GM21825 (cell line): ENCODE measurements at regions not wholly inside any gene's neighbourhood (a gene's known extent, or its start where the extent isn't known, plus 50 kb on each side); places are given as distances from the start of the nearest gene placed in this dataset.
"Not testable (repeated sequence)": the region's sequence is repeated elsewhere in the genome, so short reads cannot be mapped to it uniquely, and the experiment has no call there.

ENCODE experiments used
- ATAC-seq: cut with Tn5 transposase; IDR thresholded peaks from one replicate; pipeline ENCODE4 v1.9.1; 2021; ENCODE audit warnings: mild to moderate bottlenecking, moderate library complexity; ENCODE audit not compliant: unreplicated experiment

- ATAC-seq, result no peak
These were observed 535.7 kb upstream of the ACO1 start for GRCh38 chr9:31848505-31849285.

- ATAC-seq, result no peak
These were observed 530.3 kb upstream of the ACO1 start for GRCh38 chr9:31854187-31854586.

- ATAC-seq, result no peak
These were observed 515.6 kb upstream of the ACO1 start for GRCh38 chr9:31868830-31869229.

GRCh38 chr9:31870276-31870675 lies 514.2 kb upstream of the ACO1 start:
- no peak for ATAC-seq

GRCh38 chr9:31873722-31874121 lies 510.7 kb upstream of the ACO1 start:
- ATAC-seq, result no peak

- no peak for ATAC-seq
These were observed 490.4 kb upstream of the ACO1 start for GRCh38 chr9:31894008-31894407.

GRCh38 chr9:31908158-31908890 lies 476.1 kb upstream of the ACO1 start:
- ATAC-seq, result no peak

DNA sequence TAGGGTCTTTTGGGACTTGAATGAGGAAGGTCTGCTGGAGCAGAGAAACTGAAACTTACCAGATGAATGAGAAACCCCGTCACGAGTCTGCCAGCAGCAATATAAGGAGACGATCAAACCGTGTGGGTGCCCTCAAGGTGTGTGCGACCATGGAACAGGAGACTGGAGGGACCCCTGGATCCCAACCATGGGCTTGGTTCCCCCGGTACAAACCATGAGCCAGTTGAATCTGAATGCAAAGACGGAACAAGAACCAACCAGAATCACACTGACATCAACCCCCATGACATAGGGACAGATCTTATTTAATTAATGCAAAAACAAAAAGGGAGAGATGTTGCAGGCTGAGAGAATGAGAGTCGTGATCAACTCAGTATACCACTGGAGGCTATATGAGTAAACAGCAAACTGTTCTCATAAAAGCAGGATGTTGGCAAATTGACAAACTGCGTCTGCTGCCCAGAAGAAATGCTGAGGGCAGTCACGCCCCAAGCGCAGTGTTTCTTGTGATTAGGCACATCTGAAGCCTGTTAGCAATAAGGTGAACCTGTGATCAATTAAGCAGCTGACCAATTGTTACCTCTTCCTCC lies 475.5 kb upstream of the ACO1 start:
- ATAC-seq, result no peak

DNA sequence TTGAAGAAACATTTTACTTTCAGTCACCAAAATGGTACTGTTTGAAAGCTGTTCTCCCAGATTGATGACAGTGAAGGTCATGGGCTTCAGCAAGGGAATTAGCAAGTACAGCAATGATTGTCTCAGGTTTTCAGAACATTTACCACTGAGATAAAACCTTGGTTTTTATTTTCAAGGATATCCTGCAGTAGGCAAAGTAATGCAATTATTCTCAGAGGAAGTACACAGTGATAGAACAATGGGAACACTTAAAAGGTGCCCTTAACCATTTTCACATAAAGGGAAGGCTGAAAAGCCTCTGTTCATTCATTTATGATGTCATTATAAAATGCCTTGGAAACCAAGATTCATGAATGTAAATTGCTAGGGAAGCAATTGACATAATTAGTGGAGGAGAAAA lies 471.8 kb upstream of the ACO1 start:
- no peak for ATAC-seq

DNA sequence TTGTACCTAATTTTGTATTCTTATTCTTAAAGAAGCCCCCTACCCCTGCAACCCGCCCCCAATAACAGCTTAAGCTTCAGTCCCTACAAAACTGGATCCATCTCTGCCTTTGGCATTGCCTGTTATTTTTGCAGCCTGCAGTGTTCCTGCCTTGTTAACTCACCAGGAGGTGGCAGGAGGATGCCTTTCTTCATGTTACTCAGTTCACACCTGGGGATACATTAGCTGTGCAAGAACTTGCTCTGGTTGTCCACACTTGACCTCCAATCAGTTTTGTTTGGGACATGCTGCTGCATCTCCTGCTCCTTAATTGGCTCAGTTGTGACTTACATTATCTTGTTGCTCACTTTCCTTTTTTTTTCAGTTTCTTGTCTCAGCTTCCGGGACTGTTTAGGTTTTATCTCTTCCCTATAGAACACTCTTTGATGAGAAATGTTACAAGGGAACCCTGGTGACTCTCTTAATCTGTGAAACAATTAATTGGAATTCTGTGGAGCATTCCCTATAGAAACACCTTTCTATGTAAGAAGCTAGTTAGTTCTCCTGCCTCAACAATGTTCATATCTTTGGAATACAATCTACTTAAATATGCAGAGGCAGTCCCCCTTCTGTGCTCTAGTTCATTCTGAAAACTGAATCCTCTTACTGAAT lies 467.7 kb upstream of the ACO1 start:
- ATAC-seq, result no peak

DNA sequence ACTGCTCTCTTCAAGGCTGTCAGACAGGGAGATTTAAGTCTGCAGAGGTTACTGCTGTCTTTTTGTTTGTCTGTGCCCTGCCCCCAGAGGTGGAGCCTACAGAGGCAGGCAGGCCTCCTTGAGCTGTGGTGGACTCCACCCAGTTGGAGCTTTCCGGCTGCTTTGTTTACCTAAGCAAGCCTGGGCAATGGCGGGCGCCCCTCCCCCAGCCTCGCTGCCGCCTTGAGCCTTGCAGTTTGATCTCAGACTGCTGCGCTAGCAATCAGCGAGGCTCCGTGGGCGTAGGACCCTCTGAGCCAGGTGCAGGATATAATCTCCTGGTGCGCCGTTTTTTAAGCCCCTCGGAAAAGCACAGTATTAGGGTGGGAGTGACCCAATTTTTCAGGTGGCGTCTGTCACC lies 446.7 kb upstream of the ACO1 start:
- not testable (repeated sequence) for ATAC-seq

DNA sequence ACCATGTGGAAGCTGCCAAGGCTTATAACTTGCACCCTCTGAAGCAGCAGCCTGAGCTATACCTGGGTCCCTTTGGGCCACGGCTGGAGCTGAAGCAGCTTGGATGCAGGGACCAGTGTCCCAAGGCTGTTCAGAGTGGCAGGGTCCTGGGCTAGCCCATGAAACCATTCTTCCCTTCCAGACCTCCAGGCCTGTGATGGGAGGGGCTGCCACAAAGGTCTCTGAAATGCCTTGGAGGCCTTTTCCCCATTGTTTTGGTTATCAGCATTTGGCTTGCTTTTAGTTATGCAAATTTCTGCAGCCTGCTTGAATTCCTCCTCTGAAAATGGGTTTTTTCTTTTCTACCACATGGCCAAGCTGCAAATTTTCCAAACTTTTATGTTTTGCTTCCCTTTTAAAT lies 433.7 kb upstream of the ACO1 start:
- ATAC-seq, result no peak

DNA sequence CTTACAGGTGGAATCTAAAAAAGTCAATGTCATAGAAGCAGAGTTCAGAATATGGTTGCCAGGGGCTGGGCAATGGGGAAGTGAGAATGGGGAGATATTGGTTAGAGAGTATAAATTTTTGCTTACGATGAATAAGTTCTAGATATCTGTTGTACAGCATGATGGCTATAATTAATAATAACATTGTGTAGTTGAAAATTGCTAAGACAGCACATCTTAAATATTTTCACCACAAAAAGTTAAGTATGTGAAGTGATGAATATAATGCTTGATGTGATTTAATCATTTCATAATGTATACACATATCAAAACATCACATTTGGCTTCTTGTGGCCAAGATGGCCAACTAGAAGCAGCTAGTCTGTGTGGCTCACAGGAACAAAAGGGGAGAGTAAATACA lies 425.9 kb upstream of the ACO1 start:
- ATAC-seq, result no peak

- no peak for ATAC-seq
These were observed 414.9 kb upstream of the ACO1 start for GRCh38 chr9:31969552-31969951.

DNA sequence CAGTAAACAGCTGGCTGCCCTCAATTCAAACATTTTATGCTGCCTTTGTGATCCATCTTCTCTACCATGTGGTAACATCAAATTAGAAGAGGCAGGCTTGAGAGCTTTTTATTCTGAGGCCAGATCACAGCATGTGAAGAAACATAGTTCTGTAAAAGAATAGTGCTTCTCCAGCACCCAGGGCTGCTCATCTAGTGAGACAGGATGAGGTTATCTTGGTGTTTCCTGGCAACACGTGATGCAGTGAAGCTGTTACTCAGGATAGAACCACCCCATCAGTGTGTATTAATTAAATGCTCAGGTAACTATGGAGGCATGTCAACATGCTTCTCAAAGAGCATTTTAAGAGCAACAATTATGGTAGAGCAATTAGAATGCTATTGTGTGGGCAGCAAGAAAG lies 400.5 kb upstream of the ACO1 start:
- no peak for ATAC-seq

DNA sequence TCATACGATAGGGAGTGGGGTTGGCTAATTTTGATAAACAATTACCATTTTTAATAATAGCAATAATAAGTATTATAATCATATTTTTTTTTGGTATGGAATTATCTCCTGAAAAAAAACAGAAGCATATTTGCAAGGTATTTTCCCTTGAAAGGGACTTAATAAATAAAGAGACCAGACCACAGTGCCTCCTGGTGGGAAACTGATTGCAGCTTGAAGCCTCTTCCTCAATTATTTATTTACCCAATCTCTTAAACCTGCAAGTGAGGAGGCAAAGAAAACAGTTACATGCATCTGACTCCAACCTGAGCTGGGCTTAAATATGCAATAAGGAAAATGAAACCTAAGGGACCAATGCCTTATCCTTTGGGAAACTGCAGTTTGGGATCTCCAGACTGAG lies 388.1 kb upstream of the ACO1 start:
- ATAC-seq, result no peak

- no peak for ATAC-seq
These were observed 379.9 kb upstream of the ACO1 start for GRCh38 chr9:32004431-32005076.

DNA sequence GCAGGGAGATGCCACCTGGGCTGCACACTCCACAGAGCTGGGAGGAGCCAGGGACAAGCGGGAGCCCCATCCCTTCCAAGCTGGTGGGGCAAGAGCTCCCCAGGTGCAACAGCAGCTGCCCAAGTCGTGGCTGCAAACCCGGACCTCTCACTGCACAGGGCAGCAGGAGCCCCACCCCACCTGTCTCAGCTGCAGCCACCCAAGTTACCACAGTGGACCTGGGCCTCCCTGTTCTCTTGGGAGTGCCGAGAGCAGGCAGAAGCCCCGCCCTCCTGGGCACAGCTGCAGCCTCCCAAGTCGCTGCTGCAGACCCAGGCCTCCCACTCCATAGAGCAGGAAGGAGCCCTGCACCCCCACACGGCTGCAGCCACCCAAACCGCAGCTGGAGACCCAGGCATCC lies 374.1 kb upstream of the ACO1 start:
- ATAC-seq, result no peak

GRCh38 chr9:32011049-32011448 lies 373.4 kb upstream of the ACO1 start:
- no peak for ATAC-seq

GRCh38 chr9:32015795-32016194 lies 368.6 kb upstream of the ACO1 start:
- ATAC-seq, result no peak

- no peak for ATAC-seq
These were observed 338.9 kb upstream of the ACO1 start for GRCh38 chr9:32045513-32045912.
